ENCODE measurements at regions not wholly inside any gene's neighbourhood (a gene's known extent, or its start where the extent isn't known, plus 50 kb on each side); places are given as distances from the start of the nearest gene placed in this dataset.

- TF ChIP-seq EZH2phosphoT487 (IDR thresholded peaks at IDR 0.05; ENCODE audit: borderline replicate concordance) = no peak
- TF ChIP-seq POLR2AphosphoS5 (IDR thresholded peaks at IDR 0.05; ENCODE audit: low read depth, low read length) = no peak
- TF ChIP-seq EZH2 (IDR thresholded peaks at IDR 0.05) = no peak
- TF ChIP-seq YY1 (IDR thresholded peaks at IDR 0.05; ENCODE audit: extremely low read depth, insufficient replicate concordance, low read depth, low read length) = no peak
- TF ChIP-seq SIN3A (IDR thresholded peaks at IDR 0.05; ENCODE audit: low read depth) = no peak
- no peak for TF ChIP-seq CTCF (IDR thresholded peaks at IDR 0.05 in 2 of 3, conservative IDR thresholded peaks at IDR 0.05 in 1 of 3; ENCODE audit: borderline replicate concordance in 1 of 3, insufficient read depth in 1 of 3, low read depth in 2 of 3, low read length in 2 of 3)
- TF ChIP-seq MAX (IDR thresholded peaks at IDR 0.05) = no peak
- no peak for TF ChIP-seq CBX3 (IDR thresholded peaks at IDR 0.05; ENCODE audit: low read depth)
These were observed 800.8 kb upstream of the SOX11 start for GRCh38 chr2:4891394-4891793.
